IPS-18a (cell line): ENCODE measurements at regions not wholly inside any gene's neighbourhood (a gene's known extent, or its start where the extent isn't known, plus 50 kb on each side); places are given as distances from the start of the nearest gene placed in this dataset.
"Not testable (repeated sequence)": the region's sequence is repeated elsewhere in the genome, so short reads cannot be mapped to it uniquely, and the experiment has no call there.

Experiments used
- H3K27ac ChIP-seq: one replicate; pipeline ENCODE4 v1.5.1; 2013; ENCODE audit warnings: low read length
- H3K27me3 ChIP-seq: one replicate; pipeline ENCODE4 v1.6.1; 2013; ENCODE audit warnings: mild to moderate bottlenecking, low read length; ENCODE audit not compliant: control insufficient read depth, insufficient read depth
- H3K36me3 ChIP-seq: one replicate; pipeline ENCODE4 v1.6.1; 2013; ENCODE audit warnings: low read depth, low read length; ENCODE audit not compliant: control insufficient read depth
- H3K4me1 ChIP-seq: one replicate; pipeline ENCODE4 v1.6.1; 2013; ENCODE audit warnings: low read depth, low read length; ENCODE audit not compliant: control insufficient read depth
- H3K4me3 ChIP-seq: one replicate; pipeline ENCODE4 v1.5.1; 2013; ENCODE audit warnings: low read length
- H3K9ac ChIP-seq: one replicate; pipeline ENCODE4 v1.6.1; 2013; ENCODE audit warnings: mild to moderate bottlenecking, low read length, moderate library complexity
- H3K9me3 ChIP-seq: one replicate; pipeline ENCODE4 v1.6.1; 2013; ENCODE audit warnings: low read depth, low read length; ENCODE audit not compliant: control insufficient read depth

DNA sequence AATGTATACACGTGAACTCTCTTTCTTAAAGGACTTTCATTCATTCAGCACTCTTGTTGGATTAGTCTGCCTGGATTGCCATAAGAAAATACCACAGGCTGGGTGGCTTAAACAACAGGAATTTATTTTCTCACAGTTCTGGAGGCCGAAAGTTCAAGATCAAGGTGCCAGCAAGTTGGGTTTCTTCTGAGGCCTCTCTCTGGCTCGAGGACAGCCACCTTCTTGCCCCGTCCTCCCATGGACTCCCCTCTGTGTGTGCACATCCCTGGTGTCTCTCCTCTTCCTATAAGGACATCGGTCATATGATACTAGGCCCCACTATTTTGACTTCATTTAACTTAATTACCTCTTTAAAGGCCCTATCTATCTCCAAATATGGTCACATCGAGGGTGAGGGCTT is 110.4 kb upstream of the BMPER start:
- Histone ChIP-seq H3K36me3 (no peaks in the 10 kb centered on the region), H3K27me3 (no peaks in the 10 kb centered on the region), H3K9me3 (no peaks in the 10 kb centered on the region), H3K4me1 (peaks cover 15% of the 10 kb centered on the region), H3K4me3 (no peak overlapping the region), H3K9ac (no peak overlapping the region), H3K27ac (no peak overlapping the region)

- H3K4me1 ChIP-seq = no peaks in the 10 kb centered on the region
- H3K27ac ChIP-seq = no peak overlapping the region
- no peak overlapping the region for H3K9ac ChIP-seq
- no peaks in the 10 kb centered on the region for H3K27me3 ChIP-seq
- H3K9me3 ChIP-seq = no peaks in the 10 kb centered on the region
- H3K36me3 ChIP-seq = no peaks in the 10 kb centered on the region
- no peak overlapping the region for H3K4me3 ChIP-seq
Measured at GRCh38 chr7:33796538-33796937, 108.8 kb upstream of the BMPER start.

- H3K9ac ChIP-seq, H3K4me1 ChIP-seq, H3K4me3 ChIP-seq, H3K9me3 ChIP-seq, H3K27me3 ChIP-seq, H3K27ac ChIP-seq, H3K36me3 ChIP-seq: not testable (repeated sequence)
Measured at GRCh38 chr7:33797512-33797911, 107.8 kb upstream of the BMPER start.

DNA sequence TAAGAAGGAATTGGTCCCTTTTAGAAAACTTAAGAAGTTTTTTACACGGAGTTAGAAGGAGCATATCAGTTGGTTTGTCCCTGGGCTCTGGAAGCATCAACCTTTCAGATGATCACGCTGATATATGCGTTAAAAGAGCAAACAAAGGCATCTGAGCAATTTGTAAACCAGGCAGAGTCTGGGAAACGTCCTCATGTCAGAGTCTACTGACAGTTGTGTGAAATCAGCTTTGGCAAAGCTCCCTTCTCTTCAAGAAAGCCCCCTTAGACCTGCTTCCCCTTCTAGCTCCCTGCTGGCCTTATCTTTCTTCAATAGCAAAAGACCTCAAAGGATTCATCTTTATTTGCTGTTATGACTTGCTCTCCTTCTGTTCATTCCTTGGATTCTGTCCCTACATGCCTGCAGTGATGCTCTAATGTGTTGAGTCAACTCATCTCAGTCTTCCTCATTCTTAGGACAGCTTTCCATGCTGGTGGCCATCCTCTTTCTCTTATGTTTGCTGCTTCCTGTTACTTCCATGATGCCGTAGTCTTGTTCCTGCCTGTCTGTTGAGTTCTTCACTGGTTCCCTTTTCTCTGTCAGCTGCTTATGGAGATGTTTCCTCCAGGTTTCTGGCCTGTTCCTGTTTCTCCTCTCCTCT is 106.5 kb upstream of the BMPER start:
- no peaks in the 10 kb centered on the region for H3K9me3 ChIP-seq
- H3K27me3 ChIP-seq = no peaks in the 10 kb centered on the region
- no peak overlapping the region for H3K27ac ChIP-seq
- no peaks in the 10 kb centered on the region for H3K36me3 ChIP-seq
- no peak overlapping the region for H3K4me3 ChIP-seq
- no peaks in the 10 kb centered on the region for H3K4me1 ChIP-seq
- no peak overlapping the region for H3K9ac ChIP-seq

GRCh38 chr7:33799766-33800165 is 105.6 kb upstream of the BMPER start:
- Histone ChIP-seq H3K9me3 (no peaks in the 10 kb centered on the region), H3K27ac (no peak overlapping the region), H3K27me3 (no peaks in the 10 kb centered on the region), H3K4me1 (no peaks in the 10 kb centered on the region), H3K4me3 (no peak overlapping the region), H3K9ac (no peak overlapping the region), H3K36me3 (no peaks in the 10 kb centered on the region)

- no peaks in the 10 kb centered on the region for H3K36me3 ChIP-seq
- H3K4me3 ChIP-seq = no peak overlapping the region
- no peaks in the 10 kb centered on the region for H3K27me3 ChIP-seq
- no peaks in the 10 kb centered on the region for H3K9me3 ChIP-seq
- no peaks in the 10 kb centered on the region for H3K4me1 ChIP-seq
- no peak overlapping the region for H3K27ac ChIP-seq
- H3K9ac ChIP-seq = no peak overlapping the region
Measured at GRCh38 chr7:33802600-33802999, 102.7 kb upstream of the BMPER start.

- Histone ChIP-seq H3K4me1 (no peaks in the 10 kb centered on the region), H3K9ac (no peak overlapping the region), H3K9me3 (no peaks in the 10 kb centered on the region), H3K27ac (no peak overlapping the region), H3K4me3 (no peak overlapping the region), H3K36me3 (no peaks in the 10 kb centered on the region), H3K27me3 (no peaks in the 10 kb centered on the region)
Measured at GRCh38 chr7:33804140-33804660, 101.1 kb upstream of the BMPER start.

GRCh38 chr7:33805630-33806233 is 99.6 kb upstream of the BMPER start:
- H3K27ac ChIP-seq = no peak overlapping the region
- H3K4me3 ChIP-seq = no peak overlapping the region
- no peaks in the 10 kb centered on the region for H3K4me1 ChIP-seq
- H3K36me3 ChIP-seq = no peaks in the 10 kb centered on the region
- no peaks in the 10 kb centered on the region for H3K9me3 ChIP-seq
- no peaks in the 10 kb centered on the region for H3K27me3 ChIP-seq
- H3K9ac ChIP-seq = no peak overlapping the region

DNA sequence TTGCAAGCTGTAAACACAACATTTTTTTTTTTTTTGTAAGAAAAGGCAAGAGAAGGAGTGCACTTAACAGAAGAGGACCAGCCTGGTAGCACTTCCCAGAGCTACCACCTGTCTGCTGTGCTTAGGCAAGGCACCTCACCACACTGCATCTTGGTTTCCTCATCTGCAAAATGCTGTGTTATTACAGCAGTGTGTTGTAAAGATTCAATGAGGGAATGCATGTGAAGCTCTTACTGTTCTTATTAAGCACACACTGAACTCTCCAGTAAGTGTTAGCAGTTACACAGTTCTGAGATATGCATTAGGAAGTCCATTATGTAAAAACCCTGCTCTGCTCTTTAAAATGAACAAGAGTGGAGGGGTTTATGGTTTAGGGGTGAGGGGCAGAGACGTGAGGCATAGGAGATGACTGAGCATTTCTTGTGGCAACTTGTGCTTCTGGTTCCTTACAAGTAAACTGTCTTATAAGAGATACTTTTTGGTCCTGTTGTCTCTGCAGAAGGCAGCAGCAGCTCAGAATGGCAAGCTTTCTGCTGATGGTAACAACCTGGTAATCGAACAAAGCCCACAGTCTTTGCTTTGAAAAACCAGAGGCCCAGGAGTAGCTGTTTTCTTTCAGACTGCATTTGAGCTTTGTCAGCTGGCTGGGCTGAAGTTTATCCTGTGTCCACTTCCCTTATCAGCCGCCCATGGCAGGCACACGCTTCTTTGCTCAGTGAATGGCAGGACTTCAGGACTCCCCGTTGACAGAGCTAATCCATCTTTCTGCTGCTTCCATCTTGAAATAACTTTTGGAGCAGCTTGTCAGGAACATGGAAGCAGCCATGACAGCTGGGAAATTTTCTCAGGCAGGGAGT is 98.8 kb upstream of the BMPER start:
- no peaks in the 10 kb centered on the region for H3K4me1 ChIP-seq
- H3K9ac ChIP-seq = no peak overlapping the region
- H3K27me3 ChIP-seq = no peaks in the 10 kb centered on the region
- no peak overlapping the region for H3K4me3 ChIP-seq
- no peak overlapping the region for H3K27ac ChIP-seq
- H3K36me3 ChIP-seq = no peaks in the 10 kb centered on the region
- H3K9me3 ChIP-seq = no peaks in the 10 kb centered on the region

DNA sequence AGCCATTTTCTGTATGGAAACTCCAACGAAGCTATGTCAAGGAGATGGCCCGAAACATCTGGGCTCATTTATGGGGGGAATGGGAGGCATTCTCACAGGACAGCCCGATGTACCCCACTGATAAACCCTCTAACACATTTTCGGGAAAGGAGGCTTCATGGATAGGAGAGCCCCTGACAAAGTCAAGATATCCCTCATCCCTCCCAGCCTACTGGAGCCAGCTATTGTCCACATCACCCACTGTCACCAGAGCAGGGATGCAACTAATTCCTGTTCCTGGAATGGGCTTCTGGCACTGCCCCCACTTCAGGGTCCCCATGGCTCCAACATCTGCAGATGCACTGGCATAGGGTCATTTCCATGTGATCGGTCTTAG is 98.2 kb upstream of the BMPER start:
- no peaks in the 10 kb centered on the region for H3K36me3 ChIP-seq
- H3K9ac ChIP-seq = no peak overlapping the region
- no peak overlapping the region for H3K27ac ChIP-seq
- no peaks in the 10 kb centered on the region for H3K4me1 ChIP-seq
- no peaks in the 10 kb centered on the region for H3K27me3 ChIP-seq
- H3K4me3 ChIP-seq = no peak overlapping the region
- H3K9me3 ChIP-seq = no peaks in the 10 kb centered on the region

DNA sequence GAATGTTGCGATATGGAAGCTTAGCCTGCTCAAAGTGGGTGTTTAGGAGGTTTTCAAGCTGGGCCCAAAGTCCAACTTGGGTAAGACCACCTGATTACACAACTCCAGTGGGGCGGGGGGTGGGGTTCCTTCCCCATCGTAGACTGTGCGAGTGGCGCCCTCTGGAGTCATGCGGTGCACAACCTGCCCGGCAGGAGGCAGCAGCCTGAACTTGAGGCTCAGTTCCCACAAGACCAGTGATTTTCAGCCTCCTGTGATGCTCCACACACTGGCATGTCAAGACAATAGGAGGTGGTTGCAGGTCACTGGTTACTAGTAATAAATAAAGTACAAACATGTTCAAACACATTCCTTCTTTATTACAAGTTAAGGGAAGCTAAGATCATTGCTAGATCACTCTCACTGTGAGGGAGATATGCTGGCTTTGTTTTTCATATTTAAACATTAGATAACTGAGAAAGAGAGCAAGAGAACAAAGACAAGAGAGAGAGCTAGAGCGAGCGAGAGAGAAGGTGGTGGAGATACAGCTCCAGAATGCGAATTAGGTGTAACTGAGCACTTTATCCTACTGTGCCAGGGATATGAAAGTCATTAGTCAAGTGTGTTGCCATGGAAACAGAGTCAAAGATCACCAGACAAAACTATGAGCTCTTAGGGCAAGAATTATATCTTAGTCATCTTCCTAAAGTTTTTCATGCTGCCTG is 97.4 kb upstream of the BMPER start:
- H3K27ac ChIP-seq = no peak overlapping the region
- H3K9ac ChIP-seq = no peak overlapping the region
- H3K36me3 ChIP-seq = no peaks in the 10 kb centered on the region
- H3K27me3 ChIP-seq = no peaks in the 10 kb centered on the region
- H3K4me3 ChIP-seq = no peak overlapping the region
- no peaks in the 10 kb centered on the region for H3K4me1 ChIP-seq
- H3K9me3 ChIP-seq = no peaks in the 10 kb centered on the region
